ENCODE measurements at regions not wholly inside any gene's neighbourhood (a gene's known extent, or its start where the extent isn't known, plus 50 kb on each side); places are given as distances from the start of the nearest gene placed in this dataset.

GRCh38 chr1:55381983-55382382, 166.8 kb upstream of the USP24 start:
- Histone ChIP-seq H3K4me3 (replicated peaks; ENCODE audit: insufficient read depth, low read length) (no peak overlapping the region), H3K27me3 (ENCODE audit: insufficient read depth, poor library complexity, severe bottlenecking) (no peaks in the 10 kb centered on the region), H3K27ac (replicated peaks) (no peak overlapping the region)
- DNase-seq (ENCODE audit: low read depth in 1 of 2, low spot score in 1 of 2), result no peak
- TF ChIP-seq GABPA (IDR thresholded peaks at IDR 0.05; ENCODE audit: low read depth), result no peak
- TF ChIP-seq POLR2AphosphoS5 (IDR thresholded peaks at IDR 0.05; ENCODE audit: low read depth), result no peak
- TF ChIP-seq CTCF (IDR thresholded peaks at IDR 0.05; ENCODE audit: insufficient read depth, low read length), result no peak
- no peak for TF ChIP-seq SPI1 (IDR thresholded peaks at IDR 0.05; ENCODE audit: borderline replicate concordance, low read depth)
- TF ChIP-seq, protein P1, sequence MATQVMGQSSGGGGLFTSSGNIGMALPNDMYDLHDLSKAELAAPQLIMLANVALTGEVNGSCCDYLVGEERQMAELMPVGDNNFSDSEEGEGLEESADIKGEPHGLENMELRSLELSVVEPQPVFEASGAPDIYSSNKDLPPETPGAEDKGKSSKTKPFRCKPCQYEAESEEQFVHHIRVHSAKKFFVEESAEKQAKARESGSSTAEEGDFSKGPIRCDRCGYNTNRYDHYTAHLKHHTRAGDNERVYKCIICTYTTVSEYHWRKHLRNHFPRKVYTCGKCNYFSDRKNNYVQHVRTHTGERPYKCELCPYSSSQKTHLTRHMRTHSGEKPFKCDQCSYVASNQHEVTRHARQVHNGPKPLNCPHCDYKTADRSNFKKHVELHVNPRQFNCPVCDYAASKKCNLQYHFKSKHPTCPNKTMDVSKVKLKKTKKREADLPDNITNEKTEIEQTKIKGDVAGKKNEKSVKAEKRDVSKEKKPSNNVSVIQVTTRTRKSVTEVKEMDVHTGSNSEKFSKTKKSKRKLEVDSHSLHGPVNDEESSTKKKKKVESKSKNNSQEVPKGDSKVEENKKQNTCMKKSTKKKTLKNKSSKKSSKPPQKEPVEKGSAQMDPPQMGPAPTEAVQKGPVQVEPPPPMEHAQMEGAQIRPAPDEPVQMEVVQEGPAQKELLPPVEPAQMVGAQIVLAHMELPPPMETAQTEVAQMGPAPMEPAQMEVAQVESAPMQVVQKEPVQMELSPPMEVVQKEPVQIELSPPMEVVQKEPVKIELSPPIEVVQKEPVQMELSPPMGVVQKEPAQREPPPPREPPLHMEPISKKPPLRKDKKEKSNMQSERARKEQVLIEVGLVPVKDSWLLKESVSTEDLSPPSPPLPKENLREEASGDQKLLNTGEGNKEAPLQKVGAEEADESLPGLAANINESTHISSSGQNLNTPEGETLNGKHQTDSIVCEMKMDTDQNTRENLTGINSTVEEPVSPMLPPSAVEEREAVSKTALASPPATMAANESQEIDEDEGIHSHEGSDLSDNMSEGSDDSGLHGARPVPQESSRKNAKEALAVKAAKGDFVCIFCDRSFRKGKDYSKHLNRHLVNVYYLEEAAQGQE (IDR thresholded peaks at IDR 0.05; ENCODE audit: insufficient replicate concordance, low read depth), result no peak

DNA sequence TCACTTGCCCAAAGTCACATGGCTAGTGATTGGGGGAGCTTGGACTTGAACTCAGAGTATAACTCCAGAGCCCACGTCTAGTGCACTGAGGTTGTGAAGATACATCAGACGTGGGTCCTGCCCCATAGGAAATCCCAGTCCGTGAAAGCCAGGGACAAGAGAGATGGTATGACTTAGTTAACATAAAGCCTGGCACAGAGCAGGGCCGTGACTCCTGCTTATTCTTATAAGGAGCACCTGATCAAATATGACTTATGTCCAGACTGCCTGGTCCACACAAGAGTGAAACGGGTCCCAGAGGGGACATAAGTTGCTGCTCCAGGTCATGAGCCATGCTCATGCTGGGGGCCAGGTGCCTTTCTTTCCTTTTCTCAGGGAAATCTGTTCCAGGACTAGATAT, 166.3 kb upstream of the USP24 start:
- H3K27ac ChIP-seq (replicated peaks), result no peak overlapping the region
- no peak for DNase-seq (ENCODE audit: low read depth in 1 of 2, low spot score in 1 of 2)
- no peaks in the 10 kb centered on the region for H3K27me3 ChIP-seq (ENCODE audit: insufficient read depth, poor library complexity, severe bottlenecking)
- TF ChIP-seq, protein P1 (IDR thresholded peaks at IDR 0.05; ENCODE audit: insufficient replicate concordance, low read depth), result no peak
- TF ChIP-seq GABPA (IDR thresholded peaks at IDR 0.05; ENCODE audit: low read depth), result no peak
- no peak overlapping the region for H3K4me3 ChIP-seq (replicated peaks; ENCODE audit: insufficient read depth, low read length)

DNA sequence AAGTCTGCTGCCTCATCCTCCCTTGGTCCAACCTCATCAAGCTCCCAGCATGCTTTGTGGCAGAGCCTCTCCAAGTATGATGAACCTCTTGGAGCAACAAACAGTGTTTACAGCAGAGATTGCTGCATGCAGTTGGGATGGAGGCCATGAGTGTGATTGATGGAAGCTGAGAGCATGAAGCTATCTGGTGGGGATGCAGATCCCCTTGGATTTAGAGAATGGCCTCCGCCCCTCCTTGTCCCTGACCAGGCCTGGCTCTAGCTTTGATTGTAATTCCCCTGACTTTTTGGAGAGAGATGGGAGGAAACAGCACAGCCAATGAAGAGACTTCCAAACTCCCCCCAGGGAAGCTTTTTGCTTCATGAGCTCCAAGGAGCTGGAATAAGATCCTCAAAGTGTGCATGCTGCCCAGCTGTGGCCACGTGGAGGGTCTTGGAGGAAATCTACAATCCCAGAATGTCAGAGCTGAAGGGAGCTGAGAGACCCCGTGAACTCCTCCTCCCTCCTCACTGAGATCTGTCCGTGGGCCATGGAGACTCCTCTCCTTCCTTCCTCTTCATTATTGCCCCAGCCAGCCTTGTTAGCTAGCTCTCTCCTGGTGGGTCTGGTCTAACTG, 165.3 kb upstream of the USP24 start:
- no peak overlapping the region for H3K4me3 ChIP-seq (replicated peaks; ENCODE audit: insufficient read depth, low read length)
- TF ChIP-seq SPI1 (IDR thresholded peaks at IDR 0.05; ENCODE audit: borderline replicate concordance, low read depth) (no peak), POLR2AphosphoS5 (IDR thresholded peaks at IDR 0.05; ENCODE audit: low read depth) (no peak), CTCF (IDR thresholded peaks at IDR 0.05; ENCODE audit: insufficient read depth, low read length) (no peak), GABPA (IDR thresholded peaks at IDR 0.05; ENCODE audit: low read depth) (no peak)
- TF ChIP-seq, protein P1 (IDR thresholded peaks at IDR 0.05; ENCODE audit: insufficient replicate concordance, low read depth), result no peak
- H3K27ac ChIP-seq (replicated peaks), result no peak overlapping the region
- H3K27me3 ChIP-seq (ENCODE audit: insufficient read depth, poor library complexity, severe bottlenecking), result no peaks in the 10 kb centered on the region
- DNase-seq (ENCODE audit: low read depth in 1 of 2, low spot score in 1 of 2), result no peak
